Calu3 (cell line): ENCODE measurements at regions not wholly inside any gene's neighbourhood (a gene's known extent, or its start where the extent isn't known, plus 50 kb on each side); places are given as distances from the start of the nearest gene placed in this dataset.

Experiments used
- BruUV-seq: library from RNA; stranded (reverse); fragments of 400-500 nt; replicated peaks from 2 replicates; lab custom pipeline; 2021; lab: Mats Ljungman, UMichigan
- CTCF ChIA-PET: fragments of 300-600 bp; sonication (Branson Sonifier 250); formaldehyde crosslinking; loops from one replicate; lab custom pipeline; 2022; ENCODE audit warnings: antibody characterized with exemption; lab: Charles Lee
- DNase-seq: peaks from one replicate; pipeline ENCODE4 v3.0.0; 2022
- H3K27ac Mint-ChIP-seq: one replicate; pipeline ENCODE4 v1.8.0; 2022; ENCODE audit warnings: mixed read lengths; ENCODE audit not compliant: unreplicated experiment
- H3K27me3 Mint-ChIP-seq: one replicate; pipeline ENCODE4 v1.8.0; 2022; ENCODE audit warnings: mixed read lengths; ENCODE audit not compliant: unreplicated experiment
- H3K36me3 Mint-ChIP-seq: one replicate; pipeline ENCODE4 v1.8.0; 2022; ENCODE audit warnings: mild to moderate bottlenecking, moderate library complexity, mixed read lengths; ENCODE audit not compliant: insufficient read depth, unreplicated experiment
- H3K4me1 Mint-ChIP-seq: one replicate; pipeline ENCODE4 v1.8.0; 2022; ENCODE audit warnings: mild to moderate bottlenecking, low read depth, mixed read lengths; ENCODE audit not compliant: unreplicated experiment
- H3K4me3 Mint-ChIP-seq: one replicate; pipeline ENCODE4 v1.8.0; 2022; ENCODE audit warnings: mild to moderate bottlenecking, low read depth, moderate library complexity, mixed read lengths; ENCODE audit not compliant: unreplicated experiment
- H3K9me3 Mint-ChIP-seq: one replicate; pipeline ENCODE4 v1.8.0; 2022; ENCODE audit warnings: low read depth, mixed read lengths; ENCODE audit not compliant: unreplicated experiment
- intact Hi-C: fragments of 100-400 bp; cut with micrococcal nuclease; formaldehyde crosslinking; loops from one replicate; pipeline ENCODE4 v1.10.0; 2022; ENCODE audit not compliant: unreplicated experiment
- TF ChIP-seq, protein P1 (sequence below): fragments of 200-600 bp; IDR thresholded peaks from one replicate; pipeline ENCODE4 v1.8.0; 2022; ENCODE audit warnings: antibody characterized with exemption; ENCODE audit not compliant: unreplicated experiment

DNA sequence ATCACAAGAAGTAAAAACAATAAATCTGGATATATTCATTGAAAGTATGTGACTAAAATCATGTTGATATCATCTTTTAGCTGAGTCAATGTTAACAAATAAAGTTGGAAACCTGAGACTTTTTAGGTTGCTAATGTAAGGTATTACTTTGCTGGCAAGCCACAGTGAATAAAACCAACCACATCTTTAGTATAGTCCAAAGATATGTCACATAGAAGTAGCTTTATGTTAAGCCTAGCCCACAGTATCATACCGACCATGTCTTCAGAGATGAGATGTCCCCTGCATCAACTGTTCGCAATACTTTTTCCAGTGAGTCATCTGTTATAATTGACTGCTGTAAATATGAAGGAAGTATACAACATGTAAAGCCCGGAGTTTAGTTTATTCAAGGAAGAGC lies 107.6 kb upstream of the MCHR2 start:
- no peak overlapping the region for H3K4me3 Mint-ChIP-seq
- H3K4me1 Mint-ChIP-seq, result peaks cover 8% of the 10 kb centered on the region
- no peaks in the 10 kb centered on the region for H3K9me3 Mint-ChIP-seq
- no peaks in the 10 kb centered on the region for H3K36me3 Mint-ChIP-seq
- intact Hi-C loops, result no loop called here
- DNase-seq, result no peak
- no peak overlapping the region for H3K27ac Mint-ChIP-seq
- CTCF ChIA-PET, result interaction anchor here (3.2 kb wide), 1 partner anchor 100 kb away, joined by 28 read pairs; no protein-coding TSS in a partner anchor
- TF ChIP-seq, protein P1, sequence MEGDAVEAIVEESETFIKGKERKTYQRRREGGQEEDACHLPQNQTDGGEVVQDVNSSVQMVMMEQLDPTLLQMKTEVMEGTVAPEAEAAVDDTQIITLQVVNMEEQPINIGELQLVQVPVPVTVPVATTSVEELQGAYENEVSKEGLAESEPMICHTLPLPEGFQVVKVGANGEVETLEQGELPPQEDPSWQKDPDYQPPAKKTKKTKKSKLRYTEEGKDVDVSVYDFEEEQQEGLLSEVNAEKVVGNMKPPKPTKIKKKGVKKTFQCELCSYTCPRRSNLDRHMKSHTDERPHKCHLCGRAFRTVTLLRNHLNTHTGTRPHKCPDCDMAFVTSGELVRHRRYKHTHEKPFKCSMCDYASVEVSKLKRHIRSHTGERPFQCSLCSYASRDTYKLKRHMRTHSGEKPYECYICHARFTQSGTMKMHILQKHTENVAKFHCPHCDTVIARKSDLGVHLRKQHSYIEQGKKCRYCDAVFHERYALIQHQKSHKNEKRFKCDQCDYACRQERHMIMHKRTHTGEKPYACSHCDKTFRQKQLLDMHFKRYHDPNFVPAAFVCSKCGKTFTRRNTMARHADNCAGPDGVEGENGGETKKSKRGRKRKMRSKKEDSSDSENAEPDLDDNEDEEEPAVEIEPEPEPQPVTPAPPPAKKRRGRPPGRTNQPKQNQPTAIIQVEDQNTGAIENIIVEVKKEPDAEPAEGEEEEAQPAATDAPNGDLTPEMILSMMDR, result no peak
- H3K27me3 Mint-ChIP-seq, result no peaks in the 10 kb centered on the region
- BruUV-seq, result no TSS peak

- intact Hi-C loops, result no loop called here
- Mint-ChIP-seq H3K27me3 (no peaks in the 10 kb centered on the region), H3K9me3 (no peaks in the 10 kb centered on the region), H3K4me1 (peaks cover 3% of the 10 kb centered on the region), H3K4me3 (no peak overlapping the region), H3K36me3 (no peaks in the 10 kb centered on the region), H3K27ac (no peak overlapping the region)
- DNase-seq, result no peak
- no TSS peak for BruUV-seq
- TF ChIP-seq, protein P1, result no peak
- CTCF ChIA-PET, result interaction anchor here (3.2 kb wide), 1 partner anchor 99 kb away, joined by 28 read pairs; no protein-coding TSS in a partner anchor
These were observed 106.8 kb upstream of the MCHR2 start for GRCh38 chr6:100100776-100101175.

DNA sequence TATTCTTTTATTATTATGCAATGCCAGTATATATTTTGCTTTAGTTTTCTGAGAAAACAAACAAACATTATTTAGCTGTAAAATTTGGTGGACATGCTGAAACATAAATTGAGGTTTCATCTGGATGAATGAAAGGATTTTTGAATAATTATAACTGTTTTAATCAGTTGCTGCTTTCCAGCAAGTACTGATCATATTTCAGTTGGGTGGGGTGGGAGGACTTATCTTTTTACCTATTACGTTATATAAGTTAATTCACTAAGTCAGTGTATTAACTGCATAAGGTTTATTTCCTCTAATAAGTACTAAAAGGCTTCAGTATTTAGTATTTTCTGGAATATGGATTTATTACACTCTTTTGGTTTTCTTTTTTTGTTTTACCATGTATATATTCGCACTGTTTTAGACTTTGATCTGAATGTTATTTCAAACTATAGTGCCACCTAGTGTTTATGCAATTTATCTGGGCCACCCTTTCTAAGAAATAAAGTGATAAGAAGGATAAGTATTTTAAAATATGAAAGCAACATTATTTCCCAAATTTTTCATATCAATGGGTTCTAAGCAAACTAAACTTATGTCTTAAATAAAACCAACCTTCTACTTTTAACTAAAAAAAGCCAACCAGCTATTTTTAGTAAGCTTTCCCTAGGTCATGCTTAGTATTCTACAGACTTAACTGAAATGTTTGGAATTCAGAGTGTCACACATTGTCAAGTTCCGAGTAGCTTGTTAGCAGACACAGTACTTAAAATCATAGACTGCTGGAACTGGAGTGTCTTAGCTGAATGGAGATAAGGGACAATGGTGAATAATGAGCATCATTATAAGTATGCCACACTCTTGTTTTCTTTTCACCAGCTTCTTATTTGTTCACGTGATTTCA lies 105.4 kb upstream of the MCHR2 start:
- Mint-ChIP-seq H3K9me3 (no peaks in the 10 kb centered on the region), H3K4me3 (no peak overlapping the region), H3K36me3 (no peaks in the 10 kb centered on the region), H3K27me3 (no peaks in the 10 kb centered on the region), H3K27ac (no peak overlapping the region), H3K4me1 (no peaks in the 10 kb centered on the region)
- no TSS peak for BruUV-seq
- no peak for DNase-seq
- CTCF ChIA-PET, result interaction anchor here (1.2 to 3.2 kb wide), 3 partner anchors 11 to 231 kb away, joined by 4 to 28 read pairs (median 7); no protein-coding TSS in a partner anchor
- intact Hi-C loops, result loop anchor here (1.0 to 5.0 kb wide), 3 partner anchors 97 to 632 kb away; no protein-coding TSS in a partner anchor
- TF ChIP-seq, protein P1, result peak; percentile 49

DNA sequence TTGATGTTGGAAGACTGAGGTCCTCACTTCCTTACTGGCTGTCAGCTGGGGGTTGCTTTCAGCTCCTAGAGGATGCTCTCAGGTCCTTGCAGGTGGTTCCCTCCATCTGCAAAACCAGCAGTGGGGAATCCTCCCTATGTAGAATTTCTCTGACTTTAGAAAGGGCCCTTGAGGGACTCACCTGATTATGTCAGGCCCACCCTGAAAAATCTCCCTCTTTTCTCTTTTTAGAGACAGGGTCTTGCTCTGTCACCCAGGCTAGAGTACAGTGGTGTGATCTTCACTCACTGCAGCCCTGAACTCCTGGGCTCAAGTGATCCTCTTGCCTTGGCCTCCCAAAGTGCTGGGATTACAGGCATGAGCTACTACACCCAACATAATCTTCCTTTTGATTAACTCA lies 102.9 kb upstream of the MCHR2 start:
- intact Hi-C loops, result loop anchor here (5.0 kb wide), 1 partner anchor 630 kb away; no protein-coding TSS in a partner anchor
- Mint-ChIP-seq H3K9me3 (no peaks in the 10 kb centered on the region), H3K27ac (no peak overlapping the region), H3K4me1 (no peaks in the 10 kb centered on the region), H3K36me3 (no peaks in the 10 kb centered on the region), H3K4me3 (no peak overlapping the region), H3K27me3 (no peaks in the 10 kb centered on the region)
- no peak for DNase-seq
- TF ChIP-seq, protein P1, result no peak
- BruUV-seq, result no TSS peak
- CTCF ChIA-PET, result interaction anchor here (1.0 to 1.4 kb wide), 2 partner anchors 95 to 230 kb away, joined by 4 to 6 read pairs; no protein-coding TSS in a partner anchor
